GM23248 (cell line): ENCODE measurements at regions not wholly inside any gene's neighbourhood (a gene's known extent, or its start where the extent isn't known, plus 50 kb on each side); places are given as distances from the start of the nearest gene placed in this dataset.

Experiments
- DNase-seq: peaks from one replicate; pipeline ENCODE4 v3.0.0-alpha.2; 2015
- H2AFZ ChIP-seq: fragments of 200-600 bp; sonication (generic); 2 replicates; pipeline ENCODE4 v1.6.1; 2016; ENCODE audit warnings: antibody characterized with exemption
- H3F3A ChIP-seq: fragments of 200-600 bp; sonication (generic); 2 replicates; pipeline ENCODE4 v1.6.1; 2016; ENCODE audit warnings: mild to moderate bottlenecking, antibody characterized with exemption, mixed run types; ENCODE audit not compliant: insufficient read depth
- H3K27ac ChIP-seq: fragments of 200-600 bp; sonication (generic); 2 replicates; pipeline ENCODE4 v1.5.1; 2016; ENCODE audit warnings: mild to moderate bottlenecking
- H3K27me3 ChIP-seq: fragments of 200-600 bp; sonication (generic); replicated peaks from 2 replicates; pipeline ENCODE4 v1.6.1; 2016; ENCODE audit warnings: mild to moderate bottlenecking; ENCODE audit not compliant: insufficient read depth
- H3K36me3 ChIP-seq: fragments of 200-600 bp; sonication (generic); 2 replicates; pipeline ENCODE4 v1.6.1; 2016; ENCODE audit warnings: low read depth, mild to moderate bottlenecking
- H3K4me1 ChIP-seq: fragments of 200-600 bp; sonication (generic); 2 replicates; pipeline ENCODE4 v1.6.1; 2016; ENCODE audit warnings: mild to moderate bottlenecking; ENCODE audit not compliant: insufficient read depth
- H3K4me2 ChIP-seq: fragments of 200-600 bp; sonication (generic); one replicate; pipeline ENCODE4 v1.6.1; 2016; ENCODE audit warnings: mild to moderate bottlenecking; ENCODE audit not compliant: unreplicated experiment
- H3K4me3 ChIP-seq: fragments of 200-600 bp; sonication (generic); 2 replicates; pipeline ENCODE4 v1.5.1; 2016; ENCODE audit warnings: mild to moderate bottlenecking
- H3K79me2 ChIP-seq: fragments of 200-600 bp; sonication (generic); 2 replicates; pipeline ENCODE4 v1.6.1; 2016; ENCODE audit warnings: mild to moderate bottlenecking; ENCODE audit not compliant: insufficient read depth
- H3K9ac ChIP-seq: fragments of 200-600 bp; sonication (generic); 2 replicates; pipeline ENCODE4 v1.6.1; 2016; ENCODE audit warnings: mild to moderate bottlenecking
- H3K9me2 ChIP-seq: fragments of 200-600 bp; sonication (generic); 2 replicates; pipeline ENCODE4 v1.6.1; 2016; ENCODE audit warnings: mixed run types, mild to moderate bottlenecking, moderate library complexity; ENCODE audit not compliant: insufficient read depth
- H3K9me3 ChIP-seq: fragments of 200-600 bp; sonication (generic); one replicate; pipeline ENCODE4 v1.6.1; 2017; ENCODE audit warnings: low read depth
- H4K20me1 ChIP-seq: fragments of 200-600 bp; sonication (generic); 2 replicates; pipeline ENCODE4 v1.6.0; 2016; ENCODE audit not compliant: insufficient read depth
- EZH2 ChIP-seq: fragments of 200-600 bp; sonication (generic); IDR thresholded peaks from 2 replicates; pipeline ENCODE4 v1.6.1; 2018; ENCODE audit warnings: antibody characterized with exemption, mild to moderate bottlenecking; ENCODE audit not compliant: insufficient read depth, poor library complexity, severe bottlenecking
- EZH2phosphoT487 ChIP-seq: fragments of 200-600 bp; sonication (generic); IDR thresholded peaks from 2 replicates; pipeline ENCODE4 v1.6.1; 2018; ENCODE audit warnings: antibody characterized with exemption, moderate library complexity, mild to moderate bottlenecking, low read depth; ENCODE audit not compliant: insufficient read depth
- WGBS, 2 experiments: methylation state at CpG; one replicate each; pipeline ENCODE4 v1.1.6; 2015 to 2017; ENCODE audit warnings: low lambda C conversion rate in 2 of 2, low coverage in 1 of 2; ENCODE audit errors: missing lambda C conversion rate in 2 of 2; 5-methylcytosine and 5-hydroxymethylcytosine counted together
- in situ Hi-C: fragments of 300-500 bp; cut with MboI; formaldehyde crosslinking; loops from 2 replicates; pipeline ENCODE4 v1.15.0; 2020

GRCh38 chr2:125167152-125167551 lies 1142.1 kb downstream of the CNTNAP5 start:
- 0 to 4% methylated on average over 2 of the region's 2 CpGs for WGBS, 2 experiments
- Histone ChIP-seq H3F3A (no peaks in the 10 kb centered on the region), H3K4me1 (no peaks in the 10 kb centered on the region), H3K9me2 (no peaks in the 10 kb centered on the region), H3K27me3 (no peaks in the 10 kb centered on the region), H3K79me2 (no peaks in the 10 kb centered on the region), H3K4me2 (no peak overlapping the region), H4K20me1 (no peaks in the 10 kb centered on the region), H3K9ac (no peak overlapping the region), H3K9me3 (peaks cover 7% of the 10 kb centered on the region), H3K4me3 (no peak overlapping the region), H2AFZ (no peak overlapping the region), H3K27ac (no peak overlapping the region), H3K36me3 (no peaks in the 10 kb centered on the region)
- in situ Hi-C loops, result no loop called here
- no peak for TF ChIP-seq EZH2phosphoT487
- DNase-seq, result peak; percentile 5

GRCh38 chr2:125167820-125168219 lies 1142.7 kb downstream of the CNTNAP5 start:
- in situ Hi-C loops, result no loop called here
- H3K27ac ChIP-seq, result no peak overlapping the region

GRCh38 chr2:125168442-125168841 lies 1143.4 kb downstream of the CNTNAP5 start:
- H4K20me1 ChIP-seq, result no peaks in the 10 kb centered on the region
- 3 to 7% methylated on average over 2 of the region's 2 CpGs for WGBS, 2 experiments
- H3K4me2 ChIP-seq, result no peak overlapping the region
- peaks cover 7% of the 10 kb centered on the region for H3K9me3 ChIP-seq
- no peaks in the 10 kb centered on the region for H3K9me2 ChIP-seq
- no peak overlapping the region for H3K4me3 ChIP-seq
- H3K4me1 ChIP-seq, result no peaks in the 10 kb centered on the region
- H3K27me3 ChIP-seq, result no peaks in the 10 kb centered on the region
- H3K27ac ChIP-seq, result no peak overlapping the region
- no peak for TF ChIP-seq EZH2
- no peak for TF ChIP-seq EZH2phosphoT487
- H3K9ac ChIP-seq, result no peak overlapping the region
- no peaks in the 10 kb centered on the region for H3K79me2 ChIP-seq
- no peak for DNase-seq
- in situ Hi-C loops, result no loop called here
- H3F3A ChIP-seq, result no peaks in the 10 kb centered on the region
- H3K36me3 ChIP-seq, result no peaks in the 10 kb centered on the region
- H2AFZ ChIP-seq, result no peak overlapping the region

More at GRCh38 chr2:125167820-125168219, 1142.7 kb downstream of the CNTNAP5 start:
- Histone ChIP-seq H3K36me3 (no peaks in the 10 kb centered on the region), H3K79me2 (no peaks in the 10 kb centered on the region), H3K4me3 (no peak overlapping the region), H3K9me3 (peaks cover 7% of the 10 kb centered on the region), H4K20me1 (no peaks in the 10 kb centered on the region), H3K4me1 (no peaks in the 10 kb centered on the region), H3K27me3 (no peaks in the 10 kb centered on the region), H3K9me2 (no peaks in the 10 kb centered on the region), H3K9ac (no peak overlapping the region), H2AFZ (no peak overlapping the region), H3K4me2 (no peak overlapping the region), H3F3A (no peaks in the 10 kb centered on the region)
- DNase-seq, result peak; percentile 25
- TF ChIP-seq EZH2 (no peak), EZH2phosphoT487 (no peak)

- no peaks in the 10 kb centered on the region for H3K27me3 ChIP-seq
- no peaks in the 10 kb centered on the region for H3K36me3 ChIP-seq
- no peak overlapping the region for H3K27ac ChIP-seq
- DNase-seq, result no peak
- no peak for TF ChIP-seq EZH2
- no peaks in the 10 kb centered on the region for H3F3A ChIP-seq
- no peak overlapping the region for H3K4me2 ChIP-seq
- in situ Hi-C loops, result no loop called here
- H3K79me2 ChIP-seq, result no peaks in the 10 kb centered on the region
- no peaks in the 10 kb centered on the region for H3K4me1 ChIP-seq
- H3K4me3 ChIP-seq, result no peak overlapping the region
- H3K9me2 ChIP-seq, result no peaks in the 10 kb centered on the region
- peaks cover 7% of the 10 kb centered on the region for H3K9me3 ChIP-seq
- WGBS, 2 experiments, result 10 to 13% methylated on average over 6 of the region's 6 CpGs
- H4K20me1 ChIP-seq, result no peaks in the 10 kb centered on the region
- no peak overlapping the region for H3K9ac ChIP-seq
- no peak overlapping the region for H2AFZ ChIP-seq
Measured at GRCh38 chr2:125169022-125169763, 1144.1 kb downstream of the CNTNAP5 start.

GRCh38 chr2:125169764-125170146 lies 1144.7 kb downstream of the CNTNAP5 start:
- Histone ChIP-seq H4K20me1 (no peaks in the 10 kb centered on the region), H3K9ac (no peak overlapping the region), H3K9me3 (peaks cover 7% of the 10 kb centered on the region), H3K4me1 (no peaks in the 10 kb centered on the region), H3K36me3 (no peaks in the 10 kb centered on the region), H3K27ac (no peak overlapping the region), H3K4me2 (no peak overlapping the region), H3K9me2 (no peaks in the 10 kb centered on the region), H3F3A (no peaks in the 10 kb centered on the region), H3K79me2 (no peaks in the 10 kb centered on the region), H3K4me3 (no peak overlapping the region), H2AFZ (no peak overlapping the region), H3K27me3 (no peaks in the 10 kb centered on the region)
- no peak for TF ChIP-seq EZH2phosphoT487
- no peak for TF ChIP-seq EZH2
- in situ Hi-C loops, result no loop called here
- DNase-seq, result no peak
- 50 to 52% methylated on average over 3 of the region's 3 CpGs for WGBS, 2 experiments
